ENCODE measurements at regions not wholly inside any gene's neighbourhood (a gene's known extent, or its start where the extent isn't known, plus 50 kb on each side); places are given as distances from the start of the nearest gene placed in this dataset.

- Histone ChIP-seq H3K4me1 (replicated peaks in 1 of 2) (no peaks in the 10 kb centered on the region), H3K27ac (no peak overlapping the region), H3K4me3 (no peak overlapping the region), H3K27me3 (no peaks in the 10 kb centered on the region), H3K36me3 (replicated peaks in 1 of 2) (no peaks in the 10 kb centered on the region), H3K9me3 (replicated peaks in 1 of 3) (no peaks in the 10 kb centered on the region)
- TF ChIP-seq POLR2A (IDR thresholded peaks at IDR 0.05) (no peak), CTCF (IDR thresholded peaks at IDR 0.05) (peak; percentile 69 to 96 (median 89))
- DNase-seq: peak; percentile 26 to 68 (median 39)
- intact Hi-C loops (cut with DNase I): loop anchor here in 1 of 2 donors (10.0 kb wide), 1 partner anchor 209 kb away; no protein-coding TSS in a partner anchor
- 0 to 6% (median 1%) methylated on average over 1 of the region's 1 CpG for WGBS, 4 donors
These were observed 111.2 kb upstream of the MMS22L start for GRCh38 chr6:97394160-97394748.

DNA sequence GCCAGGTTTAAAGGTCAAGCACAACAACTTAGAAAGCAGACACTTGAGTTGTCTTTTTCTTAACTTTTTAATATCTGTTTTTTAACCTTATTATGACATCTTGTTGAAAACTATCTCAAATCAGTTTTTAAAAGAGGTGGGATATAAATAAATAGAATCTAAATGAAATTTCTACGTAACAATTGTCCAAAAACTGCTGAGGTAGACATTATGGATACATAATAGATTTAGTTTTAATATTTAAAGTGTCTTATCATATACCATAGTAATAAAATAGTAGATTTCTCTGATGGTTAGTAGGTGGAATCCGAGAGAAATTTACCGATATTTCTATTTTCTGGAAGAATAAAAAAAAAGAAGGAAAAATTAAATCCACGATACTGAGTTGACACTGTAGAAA is 113.9 kb upstream of the MMS22L start:
- DNase-seq: no peak
- TF ChIP-seq CTCF (IDR thresholded peaks at IDR 0.05) (no peak), POLR2A (IDR thresholded peaks at IDR 0.05) (no peak)
- no peaks in the 10 kb centered on the region for H3K27me3 ChIP-seq
- intact Hi-C loops (cut with DNase I): loop anchor here in 1 of 2 donors (5.0 to 10.0 kb wide), 2 partner anchors 212 to 330 kb away; no protein-coding TSS in a partner anchor
- no peaks in the 10 kb centered on the region for H3K36me3 ChIP-seq (replicated peaks in 1 of 2)
- no peaks in the 10 kb centered on the region for H3K9me3 ChIP-seq (replicated peaks in 1 of 3)
- H3K4me1 ChIP-seq (replicated peaks in 1 of 2): no peaks in the 10 kb centered on the region
- no peak overlapping the region for H3K27ac ChIP-seq
- WGBS, 4 donors: 84 to 91% (median 89%) methylated on average over 4 of the region's 4 CpGs
- no peak overlapping the region for H3K4me3 ChIP-seq

DNA sequence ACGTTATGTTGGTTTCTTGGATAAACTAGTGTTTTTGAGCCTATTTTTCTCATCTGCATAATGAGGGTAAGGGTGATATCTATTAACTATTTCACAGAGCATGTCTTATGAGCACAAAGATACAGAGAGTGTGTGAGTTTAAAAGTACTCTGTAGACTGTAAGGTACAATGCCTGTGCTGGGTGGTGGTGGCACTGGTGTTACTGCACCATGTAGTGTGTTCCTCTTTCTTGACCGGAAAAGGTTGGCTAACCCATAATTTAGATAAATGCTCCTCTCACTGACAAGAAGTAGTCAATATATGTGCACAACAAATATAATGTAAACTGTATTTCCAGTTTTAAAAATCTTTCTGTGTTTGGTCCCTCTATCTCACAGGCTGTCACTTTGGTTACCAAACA is 116.2 kb upstream of the MMS22L start:
- H3K27ac ChIP-seq: no peak overlapping the region
- H3K9me3 ChIP-seq (replicated peaks in 1 of 3): no peaks in the 10 kb centered on the region
- intact Hi-C loops (cut with DNase I): loop anchor here in 1 of 2 donors (5.0 to 10.0 kb wide), 2 partner anchors 214 to 332 kb away; no protein-coding TSS in a partner anchor
- H3K36me3 ChIP-seq (replicated peaks in 1 of 2): no peaks in the 10 kb centered on the region
- H3K4me1 ChIP-seq (replicated peaks in 1 of 2): no peaks in the 10 kb centered on the region
- no peaks in the 10 kb centered on the region for H3K27me3 ChIP-seq
- 74 to 87% (median 78%) methylated on average over 2 of the region's 2 CpGs for WGBS, 4 donors
- no peak overlapping the region for H3K4me3 ChIP-seq
- TF ChIP-seq CTCF (IDR thresholded peaks at IDR 0.05): no peak
- no peak for TF ChIP-seq POLR2A (IDR thresholded peaks at IDR 0.05)
- no peak for DNase-seq

- no peaks in the 10 kb centered on the region for H3K4me1 ChIP-seq (replicated peaks in 1 of 2)
- TF ChIP-seq POLR2A (IDR thresholded peaks at IDR 0.05): no peak
- 8 to 30% (median 17%) methylated on average over 2 of the region's 2 CpGs for WGBS, 4 donors
- no peak for DNase-seq
- H3K4me3 ChIP-seq: no peak overlapping the region
- H3K27me3 ChIP-seq: no peaks in the 10 kb centered on the region
- no peak overlapping the region for H3K27ac ChIP-seq
- no peaks in the 10 kb centered on the region for H3K36me3 ChIP-seq (replicated peaks in 1 of 2)
- H3K9me3 ChIP-seq (replicated peaks in 1 of 3): no peaks in the 10 kb centered on the region
- intact Hi-C loops (cut with DNase I): no loop called here
These were observed 118.5 kb upstream of the MMS22L start for GRCh38 chr6:97401533-97401932.

DNA sequence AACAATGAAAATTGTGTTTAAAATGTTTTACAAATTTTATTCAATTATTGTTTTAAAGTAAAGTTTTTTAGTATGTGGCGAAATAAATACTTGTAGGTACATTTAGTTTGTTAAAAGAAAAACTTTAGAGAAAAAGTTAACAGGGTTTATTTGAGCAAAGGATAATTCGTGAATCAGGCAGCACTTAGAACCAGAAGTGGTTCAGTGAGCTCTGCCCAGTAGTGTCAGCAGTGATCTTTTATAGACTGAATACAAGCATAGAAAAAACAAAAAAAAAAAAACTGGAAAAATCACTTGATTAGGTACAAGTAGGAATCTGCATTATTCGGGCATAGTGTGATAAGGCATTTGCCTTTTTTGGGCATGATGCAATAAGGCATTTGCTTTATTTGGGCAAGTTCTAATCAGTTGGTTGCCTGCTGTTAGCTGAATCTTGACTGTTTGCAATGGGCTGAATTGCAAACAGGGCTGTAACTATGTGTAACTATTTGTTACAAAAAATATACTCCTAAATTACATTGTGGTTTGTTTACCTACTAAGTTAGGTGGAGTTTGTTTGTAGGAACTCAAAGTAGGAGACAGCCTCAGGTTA is 122.9 kb upstream of the MMS22L start:
- TF ChIP-seq POLR2A (IDR thresholded peaks at IDR 0.05): no peak
- no peak for TF ChIP-seq CTCF (IDR thresholded peaks at IDR 0.05)
- intact Hi-C loops (cut with DNase I): no loop called here
- Histone ChIP-seq H3K4me1 (replicated peaks in 1 of 2) (no peaks in the 10 kb centered on the region), H3K36me3 (replicated peaks in 1 of 2) (no peaks in the 10 kb centered on the region), H3K9me3 (replicated peaks in 1 of 3) (no peaks in the 10 kb centered on the region), H3K4me3 (no peak overlapping the region), H3K27ac (no peak overlapping the region), H3K27me3 (peaks cover 3% of the 10 kb centered on the region)
- WGBS, 4 donors: 61 to 76% (median 73%) methylated on average over 3 of the region's 3 CpGs
- DNase-seq: no peak
